KG1 (cell line): ENCODE measurements at regions not wholly inside any gene's neighbourhood (a gene's known extent, or its start where the extent isn't known, plus 50 kb on each side); places are given as distances from the start of the nearest gene placed in this dataset.
A peak's percentile ranks its signal among the peaks of the same experiment; 100 is the strongest.
"Not testable (repeated sequence)": the region's sequence is repeated elsewhere in the genome, so short reads cannot be mapped to it uniquely, and the experiment has no call there.

Source experiments
- DNase-seq: peaks from one replicate; lab custom pipeline; 2025; lab: John Stamatoyannopoulos, UW

DNA sequence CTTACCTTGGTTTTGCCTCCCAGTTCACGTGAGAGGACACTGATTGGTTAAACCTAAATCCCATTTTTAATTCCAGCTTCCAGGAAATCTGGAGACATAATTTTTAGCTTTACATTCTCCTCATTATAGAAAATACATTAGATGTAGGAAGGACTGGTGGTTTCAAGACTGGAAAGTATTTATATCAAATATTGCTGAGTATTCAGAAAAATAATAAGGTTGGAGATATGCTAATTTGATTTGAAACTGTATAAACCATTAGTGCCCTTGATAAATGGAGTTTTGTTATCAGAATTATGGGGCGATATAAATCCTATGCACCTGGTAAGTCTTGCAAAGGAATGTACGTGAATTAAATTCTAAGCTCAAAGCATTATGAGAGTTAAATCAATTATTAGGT lies 218.0 kb upstream of the ADGRL4 start:
- DNase-seq: no peak

DNA sequence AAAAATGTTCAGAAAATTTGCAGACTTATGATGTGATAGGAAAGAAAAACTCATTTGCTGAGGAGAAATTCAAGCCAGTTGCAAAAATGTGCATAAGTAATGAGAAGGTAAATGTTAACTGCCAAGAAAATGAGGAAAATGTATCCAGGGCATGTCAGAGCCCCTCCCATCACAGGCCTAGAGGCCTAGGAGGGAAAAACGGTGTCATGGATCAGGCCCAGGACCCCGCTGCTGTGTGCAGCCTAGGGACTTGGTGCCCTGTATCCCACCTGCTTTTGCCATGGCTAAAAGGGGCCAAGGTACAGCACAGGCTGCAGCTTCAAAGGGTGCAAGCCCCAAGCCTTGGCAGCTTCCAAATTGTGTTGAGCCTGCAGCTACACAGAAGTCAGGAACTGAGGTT lies 214.0 kb upstream of the ADGRL4 start:
- no peak for DNase-seq

DNA sequence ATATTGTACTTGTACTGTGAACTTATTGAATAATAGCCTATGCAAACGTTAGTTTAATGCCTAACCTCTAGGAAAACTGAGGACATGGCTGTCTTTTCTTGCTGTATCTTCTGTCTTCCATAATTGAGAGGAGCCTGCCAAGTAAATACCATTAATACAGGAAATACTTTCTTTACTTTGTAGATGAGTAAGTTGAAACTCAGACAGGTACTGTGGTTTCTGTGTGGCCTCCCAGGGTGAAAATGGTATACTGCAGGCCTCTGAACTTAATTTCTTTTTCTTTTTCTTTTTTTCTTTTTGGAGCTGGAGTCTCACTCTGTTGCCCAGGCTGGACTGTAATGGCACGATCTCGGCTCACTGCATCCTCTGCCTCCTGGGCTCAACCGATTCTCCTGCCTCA lies 208.8 kb upstream of the ADGRL4 start:
- no peak for DNase-seq

DNA sequence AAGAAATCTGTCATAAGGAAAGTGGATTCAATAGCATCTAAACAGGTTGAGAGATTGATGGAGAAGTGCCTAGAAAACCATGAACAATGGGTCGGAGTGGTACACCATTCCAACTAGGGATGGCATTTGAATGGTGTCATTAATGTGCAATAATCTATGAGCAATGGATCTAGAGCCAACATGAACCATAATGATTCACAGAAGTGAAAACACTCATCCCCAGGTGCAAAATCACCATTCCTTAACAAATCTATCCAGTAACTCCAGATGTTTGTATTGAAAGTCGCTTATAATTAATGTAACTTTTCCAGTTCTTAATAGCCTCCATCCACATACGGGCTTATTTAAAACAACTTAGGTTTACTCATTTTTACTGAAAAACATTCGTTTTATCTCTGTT lies 201.3 kb upstream of the ADGRL4 start:
- no peak for DNase-seq

DNA sequence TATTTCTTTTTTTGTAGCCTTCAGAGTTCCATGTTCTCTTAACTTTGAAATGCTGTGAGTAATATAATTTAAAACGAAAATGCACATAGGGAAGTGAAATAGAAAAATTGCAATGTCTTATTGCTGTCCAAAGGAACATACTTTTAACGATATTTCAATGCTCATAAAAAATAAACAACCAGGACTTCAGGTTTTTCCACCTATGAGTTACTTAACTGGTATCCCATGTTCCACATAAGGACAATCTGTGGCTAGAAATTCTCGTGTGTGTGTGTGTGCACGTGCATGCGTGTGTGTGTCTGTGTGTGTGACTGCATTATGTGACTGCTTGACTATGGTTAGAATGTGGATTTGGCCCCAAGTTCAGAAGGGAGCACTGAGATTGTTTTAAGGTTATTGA lies 200.8 kb upstream of the ADGRL4 start:
- DNase-seq: no peak

DNA sequence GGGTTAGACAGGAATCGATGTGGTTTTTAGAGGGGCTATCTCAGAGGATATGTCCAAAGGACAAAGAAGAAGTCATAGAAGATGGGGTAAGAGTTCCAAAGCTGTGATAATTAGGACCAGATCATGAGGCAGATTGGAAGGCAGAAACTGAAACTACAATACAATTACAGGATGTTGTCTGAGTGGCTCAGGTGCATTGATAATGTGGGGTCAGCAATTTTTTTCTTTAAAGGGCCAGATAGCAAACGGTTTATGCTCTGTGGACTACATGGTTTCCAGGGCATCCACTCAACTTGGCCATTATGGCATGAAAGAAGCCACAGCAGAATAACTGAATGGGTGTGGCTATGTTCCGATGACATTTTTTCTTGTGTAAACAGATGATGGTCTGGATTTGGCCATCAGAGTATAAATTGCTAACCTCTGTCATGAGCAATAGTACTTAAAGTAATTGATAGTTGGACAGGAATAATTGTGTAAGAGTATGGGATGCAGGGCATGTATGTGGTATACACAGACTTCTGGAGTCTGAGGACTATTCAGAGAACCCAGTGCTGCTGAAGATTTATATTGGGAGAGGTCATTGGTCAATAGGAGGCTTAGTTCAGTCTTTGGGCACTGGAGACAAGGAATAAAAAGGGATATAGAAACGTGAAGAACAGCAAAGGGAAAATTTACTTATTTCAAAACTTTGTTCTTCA lies 198.4 kb upstream of the ADGRL4 start:
- no peak for DNase-seq

DNA sequence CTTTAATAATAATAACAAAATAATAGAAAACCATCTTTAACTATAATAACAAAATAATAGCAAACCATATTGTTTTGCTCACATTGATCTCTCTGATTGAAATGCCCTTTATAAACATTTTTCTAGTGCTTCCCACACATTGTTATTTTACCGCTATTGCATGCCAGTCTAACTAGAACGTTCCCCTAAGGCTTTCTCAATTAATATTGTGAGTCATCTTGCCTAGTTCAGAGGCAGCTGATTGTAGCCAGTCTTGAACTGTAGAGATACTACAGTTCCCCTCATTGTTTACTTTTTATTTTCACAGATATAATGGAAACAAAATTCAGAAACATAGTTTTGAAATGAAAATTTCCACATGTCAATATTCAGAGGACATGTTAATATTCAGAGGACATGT lies 192.3 kb upstream of the ADGRL4 start:
- no peak for DNase-seq

DNA sequence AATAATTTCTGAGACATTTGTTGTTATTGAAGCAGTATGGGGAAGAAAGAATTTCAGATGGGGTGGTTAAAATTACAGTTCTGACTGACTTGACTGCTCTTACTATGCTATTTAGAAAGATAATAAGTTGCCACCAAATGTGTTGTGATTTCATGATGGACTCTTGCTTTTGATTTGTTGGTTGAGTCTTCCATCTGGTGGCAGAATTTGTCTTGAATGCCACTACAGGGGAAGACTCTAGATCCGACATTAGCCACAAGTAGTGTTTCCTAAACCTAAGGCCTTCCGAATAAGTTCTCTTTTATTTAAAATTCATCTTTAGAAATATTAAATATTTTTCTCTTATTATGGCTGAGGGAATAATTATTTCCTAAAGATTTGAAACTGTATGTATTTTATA lies 190.9 kb upstream of the ADGRL4 start:
- no peak for DNase-seq

DNA sequence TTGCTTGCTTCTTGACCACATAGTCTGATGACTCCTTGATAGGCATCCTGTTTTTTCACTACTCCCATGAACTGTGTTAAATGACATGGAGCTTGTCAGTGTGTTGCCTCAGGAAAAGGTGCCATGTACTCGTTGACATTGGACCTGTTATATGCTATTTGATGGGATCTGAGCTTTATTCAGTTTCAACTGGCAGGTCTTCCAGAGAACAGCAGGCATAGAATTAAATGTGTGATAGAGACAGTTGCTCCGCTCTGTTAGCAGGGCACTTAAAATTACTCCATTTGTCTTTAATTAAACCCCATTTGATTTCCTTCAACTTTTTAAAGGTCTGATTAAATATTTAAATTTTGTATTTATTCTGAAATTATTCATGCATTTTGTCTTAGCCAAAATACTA lies 189.7 kb upstream of the ADGRL4 start:
- no peak for DNase-seq

DNA sequence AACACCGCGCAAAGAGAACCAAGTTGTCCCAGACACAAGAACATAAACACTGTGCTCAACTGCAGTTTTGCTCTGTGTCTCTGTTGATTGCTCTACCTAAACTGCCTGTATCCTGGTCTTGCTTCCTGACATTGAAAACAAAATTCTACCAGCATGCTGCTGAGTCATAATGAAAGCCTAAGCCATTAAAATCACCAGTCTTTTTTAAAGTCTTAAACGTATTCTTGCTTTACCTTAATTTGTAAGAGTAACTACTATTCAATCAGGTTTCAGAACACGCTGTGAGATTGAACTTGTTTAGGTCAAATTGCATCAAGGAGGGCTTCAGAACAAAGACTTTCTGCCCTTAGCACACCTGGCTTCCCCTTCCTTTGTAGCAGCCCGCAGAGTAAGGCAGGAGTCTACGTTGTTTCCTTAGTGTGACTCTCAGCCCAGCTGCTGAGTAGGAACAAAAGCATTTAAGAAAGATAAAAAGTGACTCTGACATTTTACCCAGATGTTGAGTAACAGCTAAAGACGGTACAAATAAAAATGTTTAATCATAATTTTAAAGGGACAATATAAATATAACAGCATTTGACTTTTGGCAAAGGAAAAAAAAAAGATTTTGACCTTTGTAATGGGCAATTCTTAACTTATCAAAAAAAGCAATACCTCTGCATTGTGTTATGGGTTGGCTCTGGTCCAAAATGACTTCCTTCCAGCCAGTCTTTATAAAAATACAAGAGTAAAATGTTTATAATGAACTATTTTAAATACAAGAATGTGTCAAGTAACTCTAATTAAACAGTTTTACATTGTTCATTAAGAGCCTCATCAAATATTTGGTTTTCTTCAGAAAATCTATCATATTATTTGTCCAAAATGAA lies 186.9 kb upstream of the ADGRL4 start:
- DNase-seq: peak; percentile 9

DNA sequence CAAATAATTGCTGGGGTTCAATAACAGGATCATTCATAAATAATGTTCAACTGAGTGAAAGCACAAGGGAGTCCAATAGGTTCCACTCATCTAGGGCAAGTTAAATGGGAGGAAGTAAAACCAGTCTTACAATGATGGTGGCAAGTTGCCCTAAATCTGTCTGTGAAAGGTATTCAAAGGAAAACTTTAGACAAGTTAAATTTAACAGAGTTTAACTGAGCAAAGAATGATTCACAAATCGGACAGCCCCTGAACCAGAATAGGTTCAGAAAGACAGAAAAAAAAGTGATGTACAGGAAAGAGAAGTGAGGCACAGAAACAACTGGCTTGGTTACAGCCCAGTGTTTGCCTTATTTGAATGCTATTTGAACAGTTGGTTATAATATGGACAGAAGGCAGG lies 183.5 kb upstream of the ADGRL4 start:
- DNase-seq: no peak

DNA sequence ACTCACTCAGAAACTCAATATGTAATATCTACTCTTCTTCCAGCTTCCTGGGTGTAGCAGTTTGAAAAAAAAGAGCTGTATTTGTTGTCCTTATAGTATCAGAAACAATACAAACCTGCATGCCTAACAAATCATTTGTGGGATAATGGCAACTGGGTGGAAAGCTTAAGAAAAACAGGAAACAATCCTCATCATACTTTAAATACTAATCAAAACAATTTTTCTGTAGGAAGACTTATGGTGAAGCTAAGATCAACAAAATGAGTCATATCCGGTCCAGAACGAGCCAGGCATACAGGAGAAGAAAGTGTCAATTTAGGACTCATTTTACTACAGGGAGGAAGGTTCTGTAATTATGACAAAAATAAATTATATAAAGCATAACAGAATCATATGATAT lies 181.8 kb upstream of the ADGRL4 start:
- no peak for DNase-seq

DNA sequence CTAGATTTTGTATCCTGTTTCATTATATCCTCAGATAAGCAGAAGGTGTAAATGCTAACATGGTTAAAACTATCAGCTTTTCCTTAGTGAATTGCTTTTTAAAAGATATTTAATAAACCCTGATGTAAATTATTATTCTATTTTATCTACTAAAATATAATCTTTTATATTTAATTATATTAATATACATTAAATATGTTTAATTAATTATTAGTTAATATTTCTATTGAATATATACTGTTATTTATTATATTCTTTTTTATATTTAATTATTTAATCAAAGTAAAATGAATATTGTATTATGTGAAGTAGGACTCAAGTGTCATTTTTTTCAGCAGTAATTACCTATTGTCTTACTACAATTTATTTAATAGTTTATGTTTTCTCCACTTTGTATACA lies 179.7 kb upstream of the ADGRL4 start:
- DNase-seq: no peak

DNA sequence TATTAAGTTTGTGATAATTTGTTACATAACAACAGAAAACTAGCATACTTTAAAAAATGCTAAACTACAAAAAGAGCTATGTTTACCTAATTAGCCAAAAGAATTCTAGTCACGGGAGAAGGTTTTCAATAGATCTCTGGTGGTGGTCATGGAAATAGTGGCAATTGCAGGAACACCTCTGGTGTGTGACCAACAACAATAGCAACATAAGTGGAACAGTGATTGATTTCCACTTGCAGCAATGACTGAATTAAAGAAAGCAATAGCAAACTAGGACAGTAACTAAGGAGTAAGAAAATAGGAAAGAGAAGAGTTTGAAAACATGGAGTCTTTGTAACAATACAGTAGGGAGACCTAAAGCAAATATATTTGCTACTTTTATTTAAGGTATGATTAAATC lies 171.3 kb upstream of the ADGRL4 start:
- DNase-seq: no peak

DNA sequence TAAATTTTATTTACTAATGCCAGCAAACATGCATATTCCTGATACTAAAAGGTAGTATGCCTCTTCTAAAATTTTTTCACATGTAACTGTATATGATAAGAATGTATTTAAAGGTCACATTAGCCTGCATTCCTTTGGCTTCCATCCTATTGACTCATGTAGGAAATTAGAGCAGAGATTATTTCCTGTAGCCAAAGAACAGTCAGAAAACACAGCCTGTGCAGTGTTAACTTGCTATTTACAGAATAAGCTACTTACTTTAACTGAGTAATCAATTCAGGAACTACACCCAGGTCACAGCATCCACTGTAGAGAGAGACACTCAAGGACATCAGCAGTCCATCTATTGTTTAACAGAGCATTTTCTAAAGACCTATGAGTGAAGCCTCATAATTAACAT lies 154.5 kb upstream of the ADGRL4 start:
- no peak for DNase-seq

DNA sequence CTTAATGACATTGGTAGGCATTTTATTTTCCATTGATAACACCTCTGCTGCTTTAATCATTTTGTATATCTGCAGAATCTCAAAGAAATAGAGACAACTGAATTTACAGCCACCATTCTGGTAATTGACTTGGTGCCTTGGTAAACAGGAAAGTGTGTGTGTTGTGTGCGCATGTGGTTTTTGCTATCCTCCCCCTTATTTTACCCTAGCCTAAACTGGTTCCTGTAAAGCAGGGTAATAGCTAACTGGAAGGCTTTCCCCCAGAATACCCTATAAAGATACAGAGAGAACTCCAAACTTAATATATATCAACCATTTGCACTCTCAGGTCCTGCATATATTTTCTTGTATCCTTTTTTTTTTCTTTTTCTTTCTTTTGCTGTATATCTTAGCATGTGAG lies 149.5 kb upstream of the ADGRL4 start:
- no peak for DNase-seq

DNA sequence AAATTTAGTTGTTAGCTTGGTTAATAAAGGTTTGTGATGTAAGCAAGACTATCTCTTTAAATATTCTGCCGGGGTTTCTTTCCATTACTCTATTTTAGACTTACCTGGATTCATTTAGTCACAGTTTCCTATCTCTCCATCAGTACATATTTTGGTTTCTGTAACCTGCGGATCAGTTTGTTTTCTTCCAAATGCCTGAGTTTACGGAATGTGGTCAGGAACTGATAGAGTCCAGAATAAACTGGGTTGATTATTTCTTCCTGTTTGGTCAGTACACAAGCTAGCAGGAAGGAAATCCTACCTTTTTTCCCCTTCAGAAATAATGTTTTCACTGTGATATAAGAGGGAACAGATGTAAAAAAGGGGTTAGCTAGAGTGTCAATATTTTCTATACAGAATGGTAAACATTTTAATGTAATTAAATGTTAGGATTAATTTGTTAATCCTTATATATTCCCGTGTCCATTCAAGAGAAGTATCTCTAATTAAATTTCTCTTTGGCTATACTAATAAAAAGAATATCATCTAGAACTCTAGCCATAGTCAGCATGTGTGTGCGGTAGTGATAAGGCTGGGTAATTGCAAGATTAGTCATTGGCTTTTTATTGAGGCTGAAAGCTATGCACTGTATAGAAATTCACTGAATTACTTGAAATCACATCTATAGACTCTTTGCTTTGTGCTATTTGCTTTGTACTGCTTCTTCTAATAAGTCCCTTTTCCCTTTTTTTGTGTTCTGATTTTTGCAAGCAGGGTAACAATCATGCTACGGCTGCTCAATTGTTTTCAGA lies 144.7 kb upstream of the ADGRL4 start:
- no peak for DNase-seq

DNA sequence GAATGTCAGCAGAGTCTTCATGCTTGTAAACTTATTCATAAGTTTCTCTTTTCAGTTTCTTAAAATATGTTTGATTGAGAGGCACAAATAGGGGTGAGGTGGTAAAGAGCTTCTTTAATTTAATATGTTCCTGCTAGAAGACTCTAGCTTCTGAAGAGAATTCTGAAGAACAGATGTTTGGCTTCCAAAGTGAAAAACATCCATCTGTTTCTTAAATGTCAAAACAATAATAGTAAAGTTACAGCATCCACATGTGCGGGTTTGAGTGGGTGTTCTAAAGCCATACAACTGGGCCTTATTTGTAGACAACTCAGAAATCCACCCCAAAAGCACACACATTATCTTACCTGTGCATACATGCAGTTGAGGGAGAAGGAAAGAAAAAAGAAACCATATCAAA lies 144.0 kb upstream of the ADGRL4 start:
- no peak for DNase-seq

DNA sequence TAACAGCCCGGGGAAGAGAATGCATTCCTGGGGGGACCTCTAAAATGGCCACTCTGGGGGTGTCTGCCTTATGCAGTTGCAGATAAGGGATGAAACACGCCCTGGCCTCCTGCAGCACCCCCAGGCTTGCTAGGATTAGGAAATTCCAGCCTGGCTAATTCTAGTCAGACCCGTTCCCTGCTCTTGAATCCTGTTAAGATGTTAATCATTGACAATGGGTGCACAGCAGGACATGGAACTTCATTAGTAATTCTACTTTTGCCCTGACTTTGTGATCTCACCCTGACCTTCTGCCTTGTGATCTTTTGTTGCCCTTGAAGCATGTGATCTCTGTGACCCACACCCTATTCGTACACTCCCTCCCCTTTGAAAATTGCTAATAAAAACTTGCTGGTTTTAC lies 131.7 kb upstream of the ADGRL4 start:
- DNase-seq: not testable (repeated sequence)

DNA sequence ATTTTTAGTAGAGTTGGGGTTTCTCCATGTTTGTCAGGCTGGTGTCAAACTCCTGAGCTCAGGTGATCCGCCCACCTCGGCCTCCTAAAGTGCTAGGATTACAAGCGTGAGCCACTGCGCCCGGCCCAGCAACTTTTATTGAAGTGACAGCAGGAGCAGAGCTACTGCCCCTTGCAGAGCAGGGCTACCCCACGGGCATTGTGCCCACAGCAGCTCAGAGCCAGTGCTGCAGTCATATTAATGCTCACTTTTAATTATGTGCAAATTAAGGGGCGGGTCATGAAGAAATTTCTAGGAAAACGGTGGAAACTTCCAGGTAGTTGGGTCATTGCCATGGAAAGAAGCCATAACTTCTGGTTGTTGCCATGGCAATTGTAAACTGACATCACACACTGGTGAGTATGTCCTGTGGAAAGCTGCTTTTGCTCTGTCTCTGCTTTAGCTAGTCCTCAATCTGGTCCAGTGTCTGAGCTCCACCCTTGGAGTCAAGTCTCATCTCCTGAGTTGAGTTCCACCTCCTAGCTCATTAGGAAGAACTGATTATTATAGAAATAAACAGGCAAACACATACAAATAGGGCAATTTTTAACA lies 127.3 kb upstream of the ADGRL4 start:
- no peak for DNase-seq

DNA sequence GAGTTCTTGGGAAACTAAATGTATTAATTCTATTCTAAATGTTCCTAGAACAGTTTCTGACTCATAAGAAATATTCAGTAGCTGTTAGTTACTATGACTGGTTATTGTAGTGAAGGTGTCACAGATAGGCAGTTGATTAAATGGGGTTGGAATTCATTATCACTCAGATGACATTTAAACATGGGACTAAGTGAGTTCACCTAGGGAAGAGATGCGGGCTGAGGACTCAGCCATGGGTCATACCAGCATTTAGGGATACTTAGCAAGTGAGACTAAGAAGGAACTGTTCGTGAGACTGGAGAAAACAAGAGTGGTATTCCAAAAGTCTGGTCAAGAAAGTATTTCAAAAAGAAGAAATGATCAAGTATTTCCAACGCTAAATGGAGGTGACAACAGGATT lies 125.1 kb upstream of the ADGRL4 start:
- no peak for DNase-seq

DNA sequence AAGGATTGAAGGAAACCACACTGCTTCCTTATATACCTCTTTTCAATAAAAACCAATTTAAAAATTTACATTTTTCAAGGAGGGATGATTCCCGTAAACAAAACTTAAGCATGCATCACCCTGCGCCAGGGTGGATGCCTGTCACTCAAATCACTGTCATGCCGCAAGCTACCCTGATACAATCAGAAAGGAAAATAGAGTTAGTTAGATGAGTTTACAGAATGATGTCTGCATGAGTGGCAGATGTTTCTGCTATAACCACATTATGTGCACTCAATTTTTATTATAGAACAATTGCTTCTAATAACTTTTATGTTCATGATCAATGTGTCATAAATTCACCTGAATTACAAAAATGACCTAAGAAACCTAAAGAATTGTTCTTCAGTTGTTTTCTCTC lies 123.4 kb upstream of the ADGRL4 start:
- DNase-seq: no peak

DNA sequence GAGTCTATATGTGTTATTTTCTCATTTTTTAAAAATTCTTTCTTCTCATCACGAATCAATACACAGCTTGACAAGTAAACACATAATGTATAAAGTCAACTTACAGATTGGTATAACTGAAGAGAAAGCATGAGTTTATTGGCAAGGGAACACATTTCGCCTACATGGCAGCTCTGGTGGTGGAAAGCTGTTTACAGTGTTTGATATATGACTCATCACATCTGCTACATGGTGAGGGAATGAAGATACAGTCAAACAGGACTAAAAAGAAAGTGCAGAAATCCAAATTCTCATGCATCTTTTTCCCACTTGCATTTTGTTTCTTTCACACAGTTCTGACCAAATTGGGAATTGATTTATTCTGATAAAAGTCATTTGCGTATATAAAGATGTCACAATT lies 122.2 kb upstream of the ADGRL4 start:
- no peak for DNase-seq
